ENCODE measurements at regions not wholly inside any gene's neighbourhood (a gene's known extent, or its start where the extent isn't known, plus 50 kb on each side); places are given as distances from the start of the nearest gene placed in this dataset.

DNA sequence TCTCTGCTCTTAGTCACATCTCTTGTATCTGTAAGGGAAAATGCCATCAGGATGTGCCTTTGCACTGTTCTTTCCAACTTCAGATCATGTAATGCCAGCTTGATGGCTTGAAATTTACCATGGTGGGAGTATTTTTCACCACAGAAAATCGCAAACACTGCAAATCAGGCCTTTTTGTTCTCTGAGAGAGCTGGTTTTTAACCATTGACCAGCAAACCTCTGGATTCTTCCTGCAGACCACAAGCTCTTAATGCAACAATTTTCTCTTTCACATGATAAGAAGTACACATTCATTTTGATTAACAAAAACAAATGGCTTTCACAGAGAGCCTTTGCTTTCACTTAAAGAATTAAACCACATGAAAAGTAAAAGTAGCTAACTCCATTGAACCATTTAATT lies 145.4 kb upstream of the NEBL start:
- Histone ChIP-seq H3K9ac (replicated peaks in 1 of 4; ENCODE audit: extremely low read depth in 1 of 4, low read depth in 3 of 4, low read length in 3 of 4) (no peak overlapping the region; a peak in 1 of 7 replicates), H4K5ac (ENCODE audit: insufficient read length, low read depth, low read length) (no peak overlapping the region), H2AFZ (ENCODE audit: low read length) (no peak overlapping the region), H3K79me2 (ENCODE audit: control insufficient read depth in 1 of 2, insufficient read depth in 2 of 2, low read length in 2 of 2) (no peaks in the 10 kb centered on the region), H3K4me3 (ENCODE audit: extremely low read depth in 1 of 4, insufficient read depth in 2 of 4, low read depth in 3 of 4, low read length in 4 of 4) (no peak overlapping the region), H3K36me3 (ENCODE audit: control insufficient read depth in 2 of 4, insufficient read depth in 4 of 4, low read length in 3 of 4) (no peaks in the 10 kb centered on the region), H3K27me3 (replicated peaks in 1 of 4; ENCODE audit: control insufficient read depth in 3 of 4, extremely low read depth in 1 of 4, insufficient read depth in 3 of 4, low read length in 3 of 4) (no peaks in the 10 kb centered on the region), H3K23ac (ENCODE audit: insufficient read length) (no peak overlapping the region), H4K8ac (ENCODE audit: extremely low read depth, insufficient read depth, low read length) (no peak overlapping the region), H3K56ac (replicated peaks; ENCODE audit: insufficient read length, low read depth, low read length) (no peak overlapping the region), H2BK5ac (ENCODE audit: low read depth, low read length) (no peak overlapping the region), H4K20me1 (replicated peaks in 1 of 2; ENCODE audit: control insufficient read depth in 1 of 2, insufficient read depth in 2 of 2, low read length in 2 of 2) (no peaks in the 10 kb centered on the region), H3K4me2 (ENCODE audit: insufficient read depth in 1 of 2, low read depth in 2 of 2, low read length in 2 of 2) (no peak overlapping the region), H3K79me1 (ENCODE audit: low read depth, low read length) (no peaks in the 10 kb centered on the region), H2BK20ac (ENCODE audit: low read length) (no peak overlapping the region), H3K18ac (ENCODE audit: extremely low read depth, low read length) (no peak overlapping the region), H3K14ac (ENCODE audit: insufficient read length) (no peak overlapping the region), H2BK12ac (ENCODE audit: low read depth, low read length) (no peak overlapping the region), H3K9me3 (ENCODE audit: insufficient read depth in 2 of 2, low read depth in 1 of 2, low read length in 1 of 2) (no peaks in the 10 kb centered on the region), H4K91ac (replicated peaks; ENCODE audit: insufficient read length, low read length) (no peak overlapping the region), H3K4me1 (replicated peaks in 1 of 4; ENCODE audit: control insufficient read depth in 3 of 4, insufficient read depth in 4 of 4, low read length in 3 of 4) (no peaks in the 10 kb centered on the region), H2BK120ac (replicated peaks; ENCODE audit: low read depth, low read length) (no peak overlapping the region), H3K4ac (replicated peaks; ENCODE audit: insufficient read length, low read depth, low read length) (no peak overlapping the region), H3K23me2 (ENCODE audit: low read depth, low read length) (no peaks in the 10 kb centered on the region), H3K27ac (ENCODE audit: low read depth, low read length) (no peak overlapping the region), H2AK5ac (ENCODE audit: low read depth, low read length) (no peak overlapping the region), H2BK15ac (ENCODE audit: low read length) (no peak overlapping the region)
- WGBS, 2 experiments (ENCODE audit: extremely low coverage in 1 of 2, insufficient coverage in 1 of 2, insufficient read length in 1 of 2, insufficient replicate concordance in 2 of 2, low coverage in 1 of 2, low lambda C conversion rate in 2 of 2, missing lambda C conversion rate in 1 of 2), result 72% methylated on average over 1 of the region's 1 CpG; no CpG with 5 or more reads in 1 of the 2 experiments
- no peak for FAIRE-seq
- ChIA-PET POLR2A (ENCODE audit: partially characterized antibody) (interaction anchor here (1.1 kb wide), 1 partner anchor 11 kb away, joined by 3 read pairs; no protein-coding TSS in a partner anchor), CTCF (ENCODE audit: partially characterized antibody) (interaction anchor here (0.5 to 1.6 kb wide), 5 partner anchors 16 to 1145 kb away, joined by 3 to 4 read pairs (median 3); no protein-coding TSS in a partner anchor)
- DNase-seq (ENCODE audit: low read depth in 1 of 2, low spot score in 2 of 2), result no peak
- TF ChIP-seq SP4 (IDR thresholded peaks at IDR 0.05; ENCODE audit: low read length) (no peak), HDAC2 (IDR thresholded peaks at IDR 0.05; ENCODE audit: borderline replicate concordance in 1 of 2, low read depth in 2 of 2, low read length in 2 of 2) (no peak), RBBP5 (IDR thresholded peaks at IDR 0.05; ENCODE audit: borderline replicate concordance, low read depth, low read length) (no peak), JUN (IDR thresholded peaks at IDR 0.05; ENCODE audit: low read depth, low read length) (no peak), SP2 (IDR thresholded peaks at IDR 0.05; ENCODE audit: low read length) (no peak), SAP30 (IDR thresholded peaks at IDR 0.05; ENCODE audit: insufficient read depth, insufficient replicate concordance, low read length) (no peak), SIN3A (conservative IDR thresholded peaks at IDR 0.05 in 1 of 2, IDR thresholded peaks at IDR 0.05 in 1 of 2; ENCODE audit: low read depth in 1 of 2, low read length in 2 of 2) (no peak)
